GM23248 (cell line): ENCODE measurements at regions not wholly inside any gene's neighbourhood (a gene's known extent, or its start where the extent isn't known, plus 50 kb on each side); places are given as distances from the start of the nearest gene placed in this dataset.

Experiments
- DNase-seq: peaks from one replicate; pipeline ENCODE4 v3.0.0-alpha.2; 2015
- H2AFZ ChIP-seq: fragments of 200-600 bp; sonication (generic); 2 replicates; pipeline ENCODE4 v1.6.1; 2016; ENCODE audit warnings: antibody characterized with exemption
- H3F3A ChIP-seq: fragments of 200-600 bp; sonication (generic); 2 replicates; pipeline ENCODE4 v1.6.1; 2016; ENCODE audit warnings: mild to moderate bottlenecking, antibody characterized with exemption, mixed run types; ENCODE audit not compliant: insufficient read depth
- H3K27ac ChIP-seq: fragments of 200-600 bp; sonication (generic); 2 replicates; pipeline ENCODE4 v1.5.1; 2016; ENCODE audit warnings: mild to moderate bottlenecking
- H3K27me3 ChIP-seq: fragments of 200-600 bp; sonication (generic); replicated peaks from 2 replicates; pipeline ENCODE4 v1.6.1; 2016; ENCODE audit warnings: mild to moderate bottlenecking; ENCODE audit not compliant: insufficient read depth
- H3K36me3 ChIP-seq: fragments of 200-600 bp; sonication (generic); 2 replicates; pipeline ENCODE4 v1.6.1; 2016; ENCODE audit warnings: low read depth, mild to moderate bottlenecking
- H3K4me1 ChIP-seq: fragments of 200-600 bp; sonication (generic); 2 replicates; pipeline ENCODE4 v1.6.1; 2016; ENCODE audit warnings: mild to moderate bottlenecking; ENCODE audit not compliant: insufficient read depth
- H3K4me2 ChIP-seq: fragments of 200-600 bp; sonication (generic); one replicate; pipeline ENCODE4 v1.6.1; 2016; ENCODE audit warnings: mild to moderate bottlenecking; ENCODE audit not compliant: unreplicated experiment
- H3K4me3 ChIP-seq: fragments of 200-600 bp; sonication (generic); 2 replicates; pipeline ENCODE4 v1.5.1; 2016; ENCODE audit warnings: mild to moderate bottlenecking
- H3K79me2 ChIP-seq: fragments of 200-600 bp; sonication (generic); 2 replicates; pipeline ENCODE4 v1.6.1; 2016; ENCODE audit warnings: mild to moderate bottlenecking; ENCODE audit not compliant: insufficient read depth
- H3K9ac ChIP-seq: fragments of 200-600 bp; sonication (generic); 2 replicates; pipeline ENCODE4 v1.6.1; 2016; ENCODE audit warnings: mild to moderate bottlenecking
- H3K9me2 ChIP-seq: fragments of 200-600 bp; sonication (generic); 2 replicates; pipeline ENCODE4 v1.6.1; 2016; ENCODE audit warnings: mixed run types, mild to moderate bottlenecking, moderate library complexity; ENCODE audit not compliant: insufficient read depth
- H3K9me3 ChIP-seq: fragments of 200-600 bp; sonication (generic); one replicate; pipeline ENCODE4 v1.6.1; 2017; ENCODE audit warnings: low read depth
- H4K20me1 ChIP-seq: fragments of 200-600 bp; sonication (generic); 2 replicates; pipeline ENCODE4 v1.6.0; 2016; ENCODE audit not compliant: insufficient read depth
- EZH2 ChIP-seq: fragments of 200-600 bp; sonication (generic); IDR thresholded peaks from 2 replicates; pipeline ENCODE4 v1.6.1; 2018; ENCODE audit warnings: antibody characterized with exemption, mild to moderate bottlenecking; ENCODE audit not compliant: insufficient read depth, poor library complexity, severe bottlenecking
- EZH2phosphoT487 ChIP-seq: fragments of 200-600 bp; sonication (generic); IDR thresholded peaks from 2 replicates; pipeline ENCODE4 v1.6.1; 2018; ENCODE audit warnings: antibody characterized with exemption, moderate library complexity, mild to moderate bottlenecking, low read depth; ENCODE audit not compliant: insufficient read depth
- WGBS, 2 experiments: methylation state at CpG; one replicate each; pipeline ENCODE4 v1.1.6; 2015 to 2017; ENCODE audit warnings: low lambda C conversion rate in 2 of 2, low coverage in 1 of 2; ENCODE audit errors: missing lambda C conversion rate in 2 of 2; 5-methylcytosine and 5-hydroxymethylcytosine counted together
- in situ Hi-C: fragments of 300-500 bp; cut with MboI; formaldehyde crosslinking; loops from 2 replicates; pipeline ENCODE4 v1.15.0; 2020

DNA sequence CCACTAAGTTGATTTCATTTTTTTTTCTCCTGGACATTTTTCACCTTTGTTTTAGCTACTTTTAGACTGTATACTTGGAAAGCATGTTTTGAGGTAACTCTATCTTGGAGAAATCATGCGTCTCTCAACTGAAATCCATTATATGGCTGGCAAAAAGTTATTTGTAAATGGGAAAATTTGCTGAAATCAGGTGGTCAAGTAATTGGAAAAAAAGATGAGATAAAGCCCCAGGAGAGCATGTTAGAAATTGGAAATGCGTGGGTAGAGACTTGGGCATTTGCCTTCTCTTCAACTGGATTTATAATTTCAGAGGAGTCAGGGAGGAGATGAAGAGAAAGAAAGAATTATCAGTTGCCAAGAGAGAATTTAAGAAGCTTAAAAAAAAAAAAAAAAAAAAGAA is 217.1 kb upstream of the MAP3K7 start:
- Histone ChIP-seq H3K4me3 (no peak overlapping the region), H3F3A (no peaks in the 10 kb centered on the region), H3K9ac (no peak overlapping the region), H3K4me1 (no peaks in the 10 kb centered on the region), H3K9me3 (no peaks in the 10 kb centered on the region), H3K36me3 (no peaks in the 10 kb centered on the region), H2AFZ (no peak overlapping the region), H3K27me3 (no peaks in the 10 kb centered on the region), H3K27ac (no peak overlapping the region), H4K20me1 (no peaks in the 10 kb centered on the region), H3K9me2 (no peaks in the 10 kb centered on the region), H3K79me2 (no peaks in the 10 kb centered on the region), H3K4me2 (no peak overlapping the region)
- DNase-seq = no peak
- TF ChIP-seq EZH2 (no peak), EZH2phosphoT487 (no peak)
- 6 to 8% methylated on average over 2 of the region's 2 CpGs for WGBS, 2 experiments
- in situ Hi-C loops = no loop called here

GRCh38 chr6:90795078-90795477 is 208.2 kb upstream of the MAP3K7 start:
- TF ChIP-seq EZH2phosphoT487 = no peak
- TF ChIP-seq EZH2 = no peak
- no peak overlapping the region for H3K27ac ChIP-seq
- H3K27me3 ChIP-seq = no peaks in the 10 kb centered on the region
- H3K4me1 ChIP-seq = peaks cover 12% of the 10 kb centered on the region
- in situ Hi-C loops = no loop called here
- no peak for DNase-seq
- no peaks in the 10 kb centered on the region for H3K9me3 ChIP-seq
- no peak overlapping the region for H3K9ac ChIP-seq
- no peak overlapping the region for H3K4me3 ChIP-seq
- no peaks in the 10 kb centered on the region for H4K20me1 ChIP-seq
- H3K4me2 ChIP-seq = no peak overlapping the region
- H2AFZ ChIP-seq = no peak overlapping the region
- WGBS, 2 experiments = 51 to 54% methylated on average over 2 of the region's 2 CpGs
- no peaks in the 10 kb centered on the region for H3K79me2 ChIP-seq
- peaks cover 13% of the 10 kb centered on the region for H3F3A ChIP-seq
- no peaks in the 10 kb centered on the region for H3K9me2 ChIP-seq
- no peaks in the 10 kb centered on the region for H3K36me3 ChIP-seq

- Histone ChIP-seq H4K20me1 (no peaks in the 10 kb centered on the region), H3K9me2 (no peaks in the 10 kb centered on the region), H3K9me3 (no peaks in the 10 kb centered on the region), H3K36me3 (no peaks in the 10 kb centered on the region), H3K4me3 (no peak overlapping the region), H3K27ac (no peak overlapping the region), H2AFZ (no peak overlapping the region; the same call in 1 of the 2 replicates), H3K27me3 (no peaks in the 10 kb centered on the region), H3F3A (peaks cover 19% of the 10 kb centered on the region), H3K9ac (no peak overlapping the region), H3K4me2 (no peak overlapping the region), H3K79me2 (no peaks in the 10 kb centered on the region), H3K4me1 (peaks cover 20% of the 10 kb centered on the region)
- no peak for DNase-seq
- no peak for TF ChIP-seq EZH2phosphoT487
- no peak for TF ChIP-seq EZH2
- 57% methylated on average over 2 of the region's 2 CpGs for WGBS, 2 experiments
- in situ Hi-C loops = no loop called here
Observed at GRCh38 chr6:90793771-90794170, 206.9 kb upstream of the MAP3K7 start.

GRCh38 chr6:90790696-90791095 is 203.8 kb upstream of the MAP3K7 start:
- H3K27me3 ChIP-seq = no peaks in the 10 kb centered on the region
- H3F3A ChIP-seq = peaks cover 19% of the 10 kb centered on the region
- H3K4me2 ChIP-seq = peak overlapping the region; percentile 65
- H3K4me1 ChIP-seq = peaks cover 20% of the 10 kb centered on the region
- H3K9me2 ChIP-seq = no peaks in the 10 kb centered on the region
- no peaks in the 10 kb centered on the region for H3K36me3 ChIP-seq
- no peaks in the 10 kb centered on the region for H3K79me2 ChIP-seq
- H3K4me3 ChIP-seq = 0 out of 2 replicates have a peak overlapping the region, but pooled peaks have one; percentile 20
- peak overlapping the region; percentile 91 for H2AFZ ChIP-seq
- H3K9me3 ChIP-seq = no peaks in the 10 kb centered on the region
- no peaks in the 10 kb centered on the region for H4K20me1 ChIP-seq
- WGBS, 2 experiments = 20 to 21% methylated on average over 2 of the region's 2 CpGs
- H3K9ac ChIP-seq = peak overlapping the region; percentile 61
- TF ChIP-seq EZH2 (no peak), EZH2phosphoT487 (no peak)
- DNase-seq = peak; percentile 87
- peak overlapping the region; percentile 80 for H3K27ac ChIP-seq
- in situ Hi-C loops = no loop called here

GRCh38 chr6:90790058-90790457 is 203.2 kb upstream of the MAP3K7 start:
- H3K4me2 ChIP-seq = peak overlapping the region; percentile 65
- H3K79me2 ChIP-seq = no peaks in the 10 kb centered on the region
- H4K20me1 ChIP-seq = no peaks in the 10 kb centered on the region
- peak overlapping the region; percentile 20 for H3K4me3 ChIP-seq
- H3K27me3 ChIP-seq = no peaks in the 10 kb centered on the region
- peak overlapping the region; percentile 38 for H3K9ac ChIP-seq
- no peaks in the 10 kb centered on the region for H3K36me3 ChIP-seq
- in situ Hi-C loops = no loop called here
- H3K9me3 ChIP-seq = no peaks in the 10 kb centered on the region
- peaks cover 19% of the 10 kb centered on the region for H3F3A ChIP-seq
- no peaks in the 10 kb centered on the region for H3K9me2 ChIP-seq
- no peak for TF ChIP-seq EZH2phosphoT487
- TF ChIP-seq EZH2 = no peak
- peaks cover 20% of the 10 kb centered on the region for H3K4me1 ChIP-seq
- H2AFZ ChIP-seq = peak overlapping the region; percentile 91
- 25% methylated on average over 7 of the region's 7 CpGs for WGBS, 2 experiments
- H3K27ac ChIP-seq = peak overlapping the region; percentile 80
- DNase-seq = peak; percentile 51
